HG02884 (cell line): ENCODE measurements at regions not wholly inside any gene's neighbourhood (a gene's known extent, or its start where the extent isn't known, plus 50 kb on each side); places are given as distances from the start of the nearest gene placed in this dataset.
"Not testable (repeated sequence)": the region's sequence is repeated elsewhere in the genome, so short reads cannot be mapped to it uniquely, and the experiment has no call there.

Source experiments
- ATAC-seq: cut with Tn5 transposase; IDR thresholded peaks from one replicate; pipeline ENCODE4 v1.9.1; 2021; ENCODE audit warnings: mild to moderate bottlenecking, moderate library complexity; ENCODE audit not compliant: unreplicated experiment

DNA sequence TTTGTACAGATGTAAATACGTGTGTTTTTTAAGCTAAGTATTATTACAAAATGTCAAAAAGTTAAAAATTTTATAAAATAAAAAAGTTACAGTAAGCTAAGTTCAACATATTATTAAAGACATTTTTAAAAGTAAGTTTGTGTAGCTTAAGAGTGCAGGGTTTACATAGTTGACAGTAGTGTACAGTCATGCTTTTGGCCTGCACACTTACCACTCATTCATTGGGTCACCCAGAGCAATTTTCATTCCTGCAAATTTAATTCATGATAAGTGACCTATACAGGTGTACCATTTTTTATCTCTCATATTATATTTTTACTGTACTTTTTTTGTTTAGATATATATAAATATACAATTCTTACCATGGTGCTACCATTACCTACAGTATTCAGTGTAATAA is 769.9 kb upstream of the SLITRK6 start:
- no peak for ATAC-seq

GRCh38 chr13:86569974-86570373 is 770.8 kb upstream of the SLITRK6 start:
- ATAC-seq = no peak

DNA sequence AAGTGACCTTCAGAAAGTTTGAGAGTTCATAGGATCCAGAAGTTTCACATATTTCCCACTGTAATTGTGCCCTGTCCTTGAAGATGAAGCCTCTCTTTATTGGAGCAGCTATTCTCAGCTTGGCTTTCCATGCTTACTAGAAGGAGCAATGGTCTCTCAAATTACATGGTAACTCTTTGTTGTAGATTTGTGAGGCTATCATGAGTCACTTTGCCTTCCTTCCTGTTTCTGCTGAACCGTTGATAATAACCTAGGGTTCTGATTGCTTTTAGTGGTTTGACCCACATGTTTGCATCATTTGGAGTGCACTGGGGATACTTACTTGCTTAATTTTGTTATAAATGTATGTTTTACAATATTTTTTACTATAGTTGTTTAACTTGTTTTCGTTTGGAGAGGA is 772.9 kb upstream of the SLITRK6 start:
- ATAC-seq = no peak

- ATAC-seq = no peak
Observed at GRCh38 chr13:86579662-86580061, 780.4 kb upstream of the SLITRK6 start.

GRCh38 chr13:86581706-86582105 is 782.5 kb upstream of the SLITRK6 start:
- no peak for ATAC-seq

DNA sequence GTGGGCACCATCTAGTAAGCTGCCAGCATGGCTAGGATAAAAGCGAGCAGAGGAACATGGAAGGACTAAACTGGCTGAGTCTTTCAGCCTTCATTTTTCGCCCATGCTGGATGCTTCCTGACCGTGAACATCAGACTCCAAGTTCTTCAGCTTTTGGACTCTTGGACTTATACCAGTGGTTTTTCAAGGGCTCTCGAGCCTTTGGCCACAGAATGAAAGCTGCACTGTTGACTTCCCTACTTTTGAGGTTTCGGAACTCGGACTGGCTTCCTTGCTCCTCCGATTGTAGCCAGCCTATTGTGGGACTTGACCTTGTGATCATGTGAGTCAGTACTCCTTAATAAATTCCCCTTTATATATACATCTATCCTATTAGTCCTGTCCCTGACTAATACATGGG is 785.1 kb upstream of the SLITRK6 start:
- no peak for ATAC-seq

GRCh38 chr13:86585835-86586234 is 786.6 kb upstream of the SLITRK6 start:
- ATAC-seq = no peak

DNA sequence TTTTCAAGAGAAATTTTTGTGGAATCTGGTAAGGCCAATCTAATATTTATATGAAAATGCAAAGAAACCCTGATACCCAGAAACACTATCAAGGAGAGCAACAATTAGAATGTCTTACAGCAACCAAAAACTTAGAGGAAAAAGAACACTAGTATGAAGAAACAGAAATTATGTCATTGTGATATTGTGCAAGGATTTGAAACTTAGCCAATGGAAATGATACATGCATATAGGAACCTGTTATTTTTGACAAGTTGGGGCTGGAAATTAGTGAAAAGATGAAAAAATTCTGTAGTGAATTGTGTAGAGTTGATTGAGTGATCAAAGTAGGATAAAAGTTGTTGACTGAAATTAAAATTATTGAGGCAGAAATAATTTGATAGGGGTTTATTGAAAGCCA is 792.6 kb upstream of the SLITRK6 start:
- ATAC-seq = no peak

GRCh38 chr13:86601351-86601750 is 802.1 kb upstream of the SLITRK6 start:
- ATAC-seq = no peak

- ATAC-seq = no peak
Observed at GRCh38 chr13:86606264-86606663, 807.0 kb upstream of the SLITRK6 start.

GRCh38 chr13:86608701-86609100 is 809.5 kb upstream of the SLITRK6 start:
- no peak for ATAC-seq

DNA sequence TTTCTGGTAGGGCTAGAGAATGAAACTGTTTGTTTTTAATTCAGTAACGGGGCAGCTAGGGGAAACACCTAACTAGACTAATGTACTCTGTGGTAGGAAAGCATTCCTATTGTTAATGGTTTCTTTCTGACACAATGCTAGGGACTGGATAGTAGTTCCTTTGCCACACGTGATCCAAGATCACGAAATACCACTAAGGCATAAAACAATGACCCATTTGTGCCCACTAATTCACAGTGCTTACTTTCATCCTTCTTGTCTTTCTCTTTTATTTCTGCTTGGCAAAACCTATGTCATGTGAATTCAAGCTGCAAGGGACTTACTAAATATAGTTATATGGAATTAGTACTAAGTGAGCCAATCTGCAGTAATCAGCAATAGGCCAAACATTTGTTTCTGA is 834.1 kb upstream of the SLITRK6 start:
- ATAC-seq = no peak

- not testable (repeated sequence) for ATAC-seq
Observed at GRCh38 chr13:86651171-86651570, 852.0 kb upstream of the SLITRK6 start.

- no peak for ATAC-seq
Observed at GRCh38 chr13:86653009-86653408, 853.8 kb upstream of the SLITRK6 start.

DNA sequence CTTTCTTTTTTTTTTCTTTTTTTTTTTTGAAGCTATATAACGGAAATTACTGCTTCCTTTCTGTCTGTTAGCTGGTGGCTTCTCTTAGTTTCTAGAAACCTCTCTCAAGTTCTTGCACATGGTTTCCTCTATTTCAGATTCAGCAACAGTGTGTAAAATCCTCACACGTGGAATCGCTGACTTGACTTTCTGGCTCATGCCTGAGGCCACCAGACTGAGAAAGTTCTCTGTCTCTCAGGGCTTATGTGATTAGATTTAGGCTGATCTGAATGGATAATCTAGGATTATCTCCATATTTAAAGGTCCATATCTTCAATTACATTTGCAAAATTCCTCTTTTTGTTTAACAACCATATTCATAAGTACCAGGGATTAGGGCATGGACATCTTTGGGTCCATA is 856.3 kb upstream of the SLITRK6 start:
- no peak for ATAC-seq

- ATAC-seq = no peak
Observed at GRCh38 chr13:86660090-86660489, 860.9 kb upstream of the SLITRK6 start.

GRCh38 chr13:86665842-86666241 is 866.6 kb upstream of the SLITRK6 start:
- ATAC-seq = no peak

DNA sequence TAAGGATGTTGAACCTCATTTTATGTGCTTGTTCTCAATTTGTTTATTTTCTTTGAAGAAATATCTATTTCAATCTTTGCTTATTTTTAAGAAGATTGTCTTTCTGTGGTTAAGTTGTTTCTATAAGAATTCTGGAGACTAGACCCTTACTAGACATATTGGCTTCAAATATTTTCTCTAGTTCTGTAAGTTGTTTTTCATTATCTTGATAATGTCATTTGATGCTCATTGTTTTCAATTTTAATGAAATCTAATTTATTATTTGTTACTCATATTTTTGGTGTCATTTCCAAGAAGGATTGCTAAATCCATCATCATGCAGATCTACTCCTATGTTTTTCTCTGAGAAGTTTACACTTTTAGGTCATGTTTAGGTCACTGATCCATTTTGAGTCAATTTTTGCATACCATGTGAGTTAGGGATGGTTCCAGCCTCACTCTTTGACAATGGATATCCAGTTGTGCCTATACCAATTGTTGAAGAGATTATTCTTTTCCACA is 874.8 kb upstream of the SLITRK6 start:
- no peak for ATAC-seq

GRCh38 chr13:86681223-86681622 is 882.0 kb upstream of the SLITRK6 start:
- no peak for ATAC-seq

DNA sequence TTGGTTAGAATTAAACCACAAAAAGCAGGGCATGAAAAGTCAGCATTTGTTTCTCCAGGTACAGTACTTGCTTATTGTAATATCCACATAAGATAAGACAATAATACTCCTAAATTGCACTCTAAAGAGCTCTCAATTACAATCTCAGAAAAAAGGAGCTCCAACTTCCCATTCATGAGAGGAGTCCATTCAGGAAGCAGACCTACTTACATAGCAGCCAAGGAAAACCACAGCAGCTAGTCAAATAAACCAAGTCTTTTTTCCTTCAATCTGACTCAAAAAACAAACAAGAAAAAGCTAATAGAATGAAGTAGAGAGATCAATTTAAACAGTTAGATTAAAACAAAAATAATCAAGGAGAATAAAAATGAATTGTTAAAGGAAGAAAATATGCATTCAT is 885.2 kb upstream of the SLITRK6 start:
- ATAC-seq = no peak

DNA sequence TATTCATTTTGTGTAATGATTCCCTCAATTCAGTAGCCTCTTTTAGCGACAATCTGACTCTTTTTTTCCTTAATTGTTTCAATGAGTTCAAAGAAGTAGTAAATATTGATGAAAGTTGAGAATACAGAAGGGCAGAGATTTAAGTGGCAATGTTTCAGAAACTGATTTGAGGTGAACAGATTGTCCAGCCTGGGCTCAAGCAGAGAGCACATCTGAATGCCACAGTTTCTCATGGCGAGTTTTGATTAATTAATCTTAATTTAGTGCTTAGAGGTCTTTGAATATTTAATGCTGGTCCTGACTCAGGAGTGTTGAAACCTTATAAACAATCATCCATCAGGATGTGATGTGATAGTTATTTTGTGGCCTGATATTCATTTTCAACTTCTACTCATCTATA is 890.7 kb upstream of the SLITRK6 start:
- no peak for ATAC-seq

DNA sequence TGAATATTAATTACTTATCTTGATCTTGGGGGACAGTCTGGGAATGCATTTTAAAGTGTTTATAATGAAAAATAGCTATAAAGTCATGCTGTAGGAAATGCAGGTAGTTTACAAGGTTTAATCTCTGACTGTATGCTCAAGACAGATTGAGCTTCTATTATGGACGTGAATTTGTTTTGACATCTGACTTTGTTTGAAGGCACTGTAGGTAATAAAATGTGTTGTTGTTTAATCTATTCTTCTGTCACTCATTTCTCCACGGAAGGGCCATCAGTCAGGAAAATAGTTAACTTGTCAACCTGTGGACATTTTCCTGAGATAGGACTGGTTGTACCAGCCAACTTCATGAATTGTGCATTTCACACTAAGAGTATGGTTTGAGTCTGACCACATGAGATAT is 893.1 kb upstream of the SLITRK6 start:
- ATAC-seq = no peak

DNA sequence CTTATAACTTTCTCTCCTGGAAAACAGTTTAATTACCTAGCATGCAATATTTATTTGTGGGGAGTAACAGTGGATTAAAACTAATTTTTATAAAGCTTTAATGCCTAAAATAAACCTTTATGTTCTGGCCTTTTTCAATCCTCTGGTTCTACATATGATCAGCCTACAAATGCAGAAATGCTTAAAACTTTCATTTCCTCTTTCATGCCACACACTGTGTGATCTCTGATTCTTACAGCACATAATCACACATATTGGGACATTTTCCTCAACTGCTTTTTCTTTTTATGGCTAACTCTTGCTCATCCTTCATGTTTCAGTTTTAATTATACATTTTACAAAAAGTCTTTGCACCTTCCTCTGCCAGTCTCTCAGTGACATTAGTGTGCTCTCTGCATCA is 910.8 kb upstream of the SLITRK6 start:
- ATAC-seq = no peak

GRCh38 chr13:86710896-86711295 is 911.7 kb upstream of the SLITRK6 start:
- ATAC-seq = no peak
